HepG2 (cell line): ENCODE measurements at regions not wholly inside any gene's neighbourhood (a gene's known extent, or its start where the extent isn't known, plus 50 kb on each side); places are given as distances from the start of the nearest gene placed in this dataset.

Source experiments
- ADNP ChIP-seq: sonication (generic); formaldehyde crosslinking; IDR thresholded peaks from 2 replicates; pipeline ENCODE4 v1.4.0; 2020; ENCODE audit warnings: missing genetic modification reagents
- ATF7 ChIP-seq, 2 experiments: fragments of 450-650 bp in 1 of 2; sonication (generic) in 1 of 2; formaldehyde crosslinking in 1 of 2; IDR thresholded peaks; 2 replicates each; pipeline versions ENCODE4 v1.4.0 to v1.6.1; 2016 to 2020; ENCODE audit warnings: antibody characterized with exemption in 1 of 2, mild to moderate bottlenecking in 1 of 2, missing genetic modification reagents in 1 of 2
- MAFF ChIP-seq: IDR thresholded peaks from 2 replicates; pipeline ENCODE4 v1.6.1; 2011; ENCODE audit warnings: low read depth, low read length, improper control_type of control experiment
- NR3C1 ChIP-seq: sonication (generic); formaldehyde crosslinking; IDR thresholded peaks from 2 replicates; pipeline ENCODE4 v1.4.0; 2020; ENCODE audit warnings: missing genetic modification reagents
- PAF1 ChIP-seq: IDR thresholded peaks from 2 replicates; pipeline ENCODE4 v1.6.1; 2016; ENCODE audit warnings: missing genetic modification reagents, missing compliant biosample characterization
- RBM22 ChIP-seq: fragments of 200-400 bp; formaldehyde crosslinking; optimal IDR thresholded peaks from 2 replicates; pipeline ENCODE3; 2017; ENCODE audit warnings: mild to moderate bottlenecking, low read length, moderate library complexity
- SETDB1 ChIP-seq: sonication (generic); formaldehyde crosslinking; IDR thresholded peaks from 2 replicates; pipeline ENCODE4 v1.5.1; 2020; ENCODE audit warnings: missing genetic modification reagents, mild to moderate bottlenecking, borderline replicate concordance
- ZNF549 ChIP-seq: sonication (generic); formaldehyde crosslinking; IDR thresholded peaks from 2 replicates; pipeline ENCODE4 v1.5.0; 2020; ENCODE audit warnings: missing genetic modification reagents
- TF ChIP-seq, protein P1 (sequence below): sonication (generic); formaldehyde crosslinking; conservative IDR thresholded peaks from 2 replicates; pipeline ENCODE4 v1.4.0; 2020; ENCODE audit warnings: missing genetic modification reagents

GRCh38 chr6:81838031-81838430 lies 85.5 kb upstream of the TENT5A start:
- no peak for TF ChIP-seq ADNP (CRISPR knock-in tag)
- TF ChIP-seq RBM22: no peak
- no peak for TF ChIP-seq SETDB1
- TF ChIP-seq PAF1 (CRISPR knock-in tag): no peak
- no peak for TF ChIP-seq MAFF
- no peak for TF ChIP-seq ZNF549 (CRISPR knock-in tag)
- no peak for TF ChIP-seq ATF7 (IDR thresholded peaks at IDR 0.05)
- TF ChIP-seq ATF7 (CRISPR knock-in tag; IDR thresholded peaks at IDR 0.05): no peak
- TF ChIP-seq, protein P1, sequence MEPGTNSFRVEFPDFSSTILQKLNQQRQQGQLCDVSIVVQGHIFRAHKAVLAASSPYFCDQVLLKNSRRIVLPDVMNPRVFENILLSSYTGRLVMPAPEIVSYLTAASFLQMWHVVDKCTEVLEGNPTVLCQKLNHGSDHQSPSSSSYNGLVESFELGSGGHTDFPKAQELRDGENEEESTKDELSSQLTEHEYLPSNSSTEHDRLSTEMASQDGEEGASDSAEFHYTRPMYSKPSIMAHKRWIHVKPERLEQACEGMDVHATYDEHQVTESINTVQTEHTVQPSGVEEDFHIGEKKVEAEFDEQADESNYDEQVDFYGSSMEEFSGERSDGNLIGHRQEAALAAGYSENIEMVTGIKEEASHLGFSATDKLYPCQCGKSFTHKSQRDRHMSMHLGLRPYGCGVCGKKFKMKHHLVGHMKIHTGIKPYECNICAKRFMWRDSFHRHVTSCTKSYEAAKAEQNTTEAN (CRISPR knock-in tag): no peak
- TF ChIP-seq NR3C1 (CRISPR knock-in tag): no peak
